ENCODE measurements at regions not wholly inside any gene's neighbourhood (a gene's known extent, or its start where the extent isn't known, plus 50 kb on each side); places are given as distances from the start of the nearest gene placed in this dataset.

GRCh38 chr6:33924681-33925080 is 120.9 kb upstream of the MLN start:
- TF ChIP-seq CTCF (IDR thresholded peaks at IDR 0.05; ENCODE audit: low read length) (no peak), EZH2 (IDR thresholded peaks at IDR 0.05; ENCODE audit: borderline replicate concordance, low read length) (no peak)

All from OCI-LY1 (cell line).